Neural cell (in vitro differentiated cells): ENCODE measurements at regions not wholly inside any gene's neighbourhood (a gene's known extent, or its start where the extent isn't known, plus 50 kb on each side); places are given as distances from the start of the nearest gene placed in this dataset.

Experiments used
- CTCF ChIP-seq: fragments of 450-650 bp; IDR thresholded peaks from 2 replicates; pipeline ENCODE4 v1.5.1; 2014; ENCODE audit warnings: antibody characterized with exemption, mild to moderate bottlenecking, moderate library complexity; ENCODE audit not compliant: poor library complexity, severe bottlenecking
- EP300 ChIP-seq: fragments of 450-650 bp; conservative IDR thresholded peaks from 2 replicates; pipeline ENCODE4 v1.6.1; 2014; ENCODE audit warnings: antibody characterized with exemption, mild to moderate bottlenecking, moderate library complexity; ENCODE audit not compliant: poor library complexity, severe bottlenecking
- POLR2AphosphoS5 ChIP-seq: IDR thresholded peaks from 2 replicates; pipeline ENCODE4 v1.6.1; 2012
- SMC3 ChIP-seq: fragments of 450-650 bp; conservative IDR thresholded peaks from 2 replicates; pipeline ENCODE4 v1.6.1; 2014; ENCODE audit warnings: antibody characterized with exemption, mild to moderate bottlenecking, moderate library complexity; ENCODE audit not compliant: poor library complexity
- TF ChIP-seq, protein P1 (sequence below): IDR thresholded peaks from 2 replicates; pipeline ENCODE4 v1.6.1; 2012; ENCODE audit warnings: borderline replicate concordance

DNA sequence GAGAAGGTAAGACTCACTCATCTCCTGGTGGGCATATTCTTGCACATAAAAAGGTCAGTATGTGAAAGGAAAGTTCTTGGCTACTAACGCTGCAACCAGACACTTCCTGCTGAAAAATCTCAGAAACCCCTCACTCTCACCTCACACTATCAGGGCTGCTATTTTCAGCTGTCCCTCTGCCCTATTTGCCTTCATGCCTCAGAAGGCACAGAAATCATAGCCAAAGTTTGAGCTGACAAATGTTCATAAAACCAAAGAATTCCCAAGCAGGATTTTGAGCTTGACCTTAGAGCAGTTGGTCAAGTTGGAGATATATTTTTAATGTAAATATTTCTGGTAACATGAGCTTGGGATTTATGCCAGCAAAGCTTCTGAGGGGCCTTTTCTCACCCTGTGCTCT, 806.2 kb downstream of the MAFB start:
- TF ChIP-seq CTCF (no peak), POLR2AphosphoS5 (no peak), EP300 (no peak), SMC3 (no peak)
- TF ChIP-seq, protein P1, sequence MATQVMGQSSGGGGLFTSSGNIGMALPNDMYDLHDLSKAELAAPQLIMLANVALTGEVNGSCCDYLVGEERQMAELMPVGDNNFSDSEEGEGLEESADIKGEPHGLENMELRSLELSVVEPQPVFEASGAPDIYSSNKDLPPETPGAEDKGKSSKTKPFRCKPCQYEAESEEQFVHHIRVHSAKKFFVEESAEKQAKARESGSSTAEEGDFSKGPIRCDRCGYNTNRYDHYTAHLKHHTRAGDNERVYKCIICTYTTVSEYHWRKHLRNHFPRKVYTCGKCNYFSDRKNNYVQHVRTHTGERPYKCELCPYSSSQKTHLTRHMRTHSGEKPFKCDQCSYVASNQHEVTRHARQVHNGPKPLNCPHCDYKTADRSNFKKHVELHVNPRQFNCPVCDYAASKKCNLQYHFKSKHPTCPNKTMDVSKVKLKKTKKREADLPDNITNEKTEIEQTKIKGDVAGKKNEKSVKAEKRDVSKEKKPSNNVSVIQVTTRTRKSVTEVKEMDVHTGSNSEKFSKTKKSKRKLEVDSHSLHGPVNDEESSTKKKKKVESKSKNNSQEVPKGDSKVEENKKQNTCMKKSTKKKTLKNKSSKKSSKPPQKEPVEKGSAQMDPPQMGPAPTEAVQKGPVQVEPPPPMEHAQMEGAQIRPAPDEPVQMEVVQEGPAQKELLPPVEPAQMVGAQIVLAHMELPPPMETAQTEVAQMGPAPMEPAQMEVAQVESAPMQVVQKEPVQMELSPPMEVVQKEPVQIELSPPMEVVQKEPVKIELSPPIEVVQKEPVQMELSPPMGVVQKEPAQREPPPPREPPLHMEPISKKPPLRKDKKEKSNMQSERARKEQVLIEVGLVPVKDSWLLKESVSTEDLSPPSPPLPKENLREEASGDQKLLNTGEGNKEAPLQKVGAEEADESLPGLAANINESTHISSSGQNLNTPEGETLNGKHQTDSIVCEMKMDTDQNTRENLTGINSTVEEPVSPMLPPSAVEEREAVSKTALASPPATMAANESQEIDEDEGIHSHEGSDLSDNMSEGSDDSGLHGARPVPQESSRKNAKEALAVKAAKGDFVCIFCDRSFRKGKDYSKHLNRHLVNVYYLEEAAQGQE, result no peak
